ENCODE measurements at regions not wholly inside any gene's neighbourhood (a gene's known extent, or its start where the extent isn't known, plus 50 kb on each side); places are given as distances from the start of the nearest gene placed in this dataset.

DNA sequence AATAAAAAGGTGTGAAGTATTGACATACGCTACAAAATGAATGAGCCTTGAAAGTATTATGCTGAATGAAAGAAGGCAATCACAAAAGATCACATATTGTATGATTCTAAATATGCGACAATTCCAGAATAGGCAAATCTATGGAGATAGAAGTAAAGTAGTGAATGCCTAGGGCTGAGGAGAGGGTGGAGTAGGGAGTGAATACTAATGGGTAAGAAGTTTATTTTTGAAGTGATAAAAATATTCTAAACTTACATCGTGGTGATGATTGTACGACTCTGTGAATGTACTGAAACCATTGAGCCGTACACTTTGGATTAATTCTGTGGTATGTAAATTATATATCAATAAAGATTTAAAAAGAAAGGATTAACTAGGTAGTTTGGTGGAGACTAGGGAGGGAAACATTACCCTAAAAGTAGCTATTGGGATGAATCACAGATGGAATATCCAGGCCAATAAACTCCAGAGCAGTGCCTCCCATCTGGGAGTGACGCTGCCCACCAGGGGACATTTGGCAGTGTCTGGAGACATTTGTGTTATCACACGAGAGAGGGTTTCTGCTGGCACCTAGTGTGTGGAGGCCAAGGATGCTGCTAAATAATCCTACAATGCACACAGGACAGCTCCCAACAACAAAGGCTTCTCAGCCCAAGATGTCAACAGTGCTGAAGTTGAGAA is 214.2 kb upstream of the PCSK2 start:
- intact Hi-C loops (cut with DNase I), result no loop called here
- 76% methylated on average over 7 of the region's 7 CpGs for WGBS
- no peaks in the 10 kb centered on the region for H3K4me1 ChIP-seq (replicated peaks)
- no peaks in the 10 kb centered on the region for H3K27me3 ChIP-seq (replicated peaks; ENCODE audit: insufficient read depth)
- DNase-seq (ENCODE audit: low spot score), result no peak
- H3K27ac ChIP-seq, result no peak overlapping the region
- H3K36me3 ChIP-seq, result no peaks in the 10 kb centered on the region
- TF ChIP-seq POLR2A (IDR thresholded peaks at IDR 0.05) (no peak), POLR2AphosphoS5 (IDR thresholded peaks at IDR 0.05) (no peak)
- TF ChIP-seq, protein P1, sequence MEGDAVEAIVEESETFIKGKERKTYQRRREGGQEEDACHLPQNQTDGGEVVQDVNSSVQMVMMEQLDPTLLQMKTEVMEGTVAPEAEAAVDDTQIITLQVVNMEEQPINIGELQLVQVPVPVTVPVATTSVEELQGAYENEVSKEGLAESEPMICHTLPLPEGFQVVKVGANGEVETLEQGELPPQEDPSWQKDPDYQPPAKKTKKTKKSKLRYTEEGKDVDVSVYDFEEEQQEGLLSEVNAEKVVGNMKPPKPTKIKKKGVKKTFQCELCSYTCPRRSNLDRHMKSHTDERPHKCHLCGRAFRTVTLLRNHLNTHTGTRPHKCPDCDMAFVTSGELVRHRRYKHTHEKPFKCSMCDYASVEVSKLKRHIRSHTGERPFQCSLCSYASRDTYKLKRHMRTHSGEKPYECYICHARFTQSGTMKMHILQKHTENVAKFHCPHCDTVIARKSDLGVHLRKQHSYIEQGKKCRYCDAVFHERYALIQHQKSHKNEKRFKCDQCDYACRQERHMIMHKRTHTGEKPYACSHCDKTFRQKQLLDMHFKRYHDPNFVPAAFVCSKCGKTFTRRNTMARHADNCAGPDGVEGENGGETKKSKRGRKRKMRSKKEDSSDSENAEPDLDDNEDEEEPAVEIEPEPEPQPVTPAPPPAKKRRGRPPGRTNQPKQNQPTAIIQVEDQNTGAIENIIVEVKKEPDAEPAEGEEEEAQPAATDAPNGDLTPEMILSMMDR (IDR thresholded peaks at IDR 0.05), result no peak
- no peak overlapping the region for H3K4me3 ChIP-seq
- H3K9me3 ChIP-seq, result no peaks in the 10 kb centered on the region

DNA sequence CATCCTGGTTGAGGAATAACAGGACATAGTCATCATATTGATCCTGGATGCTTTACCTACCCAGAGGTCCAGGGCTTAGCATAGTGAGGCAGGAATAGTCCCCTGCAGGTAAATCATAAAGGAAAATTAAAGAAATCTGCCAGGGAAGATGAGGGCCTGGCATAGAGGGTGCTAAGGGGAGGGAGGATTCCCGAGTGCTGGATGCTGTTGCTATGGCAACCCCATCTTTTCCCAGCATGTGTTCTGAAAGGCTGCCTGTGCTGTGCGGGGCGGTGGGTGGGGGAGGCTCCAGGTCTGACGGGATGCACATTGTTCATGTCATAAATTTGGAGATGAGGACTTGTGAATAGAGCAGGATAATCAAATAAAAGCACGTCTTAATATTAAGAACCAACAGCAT is 212.6 kb upstream of the PCSK2 start:
- WGBS, result 25% methylated on average over 5 of the region's 5 CpGs
- TF ChIP-seq POLR2A (IDR thresholded peaks at IDR 0.05) (no peak), POLR2AphosphoS5 (IDR thresholded peaks at IDR 0.05) (no peak)
- TF ChIP-seq, protein P1 (IDR thresholded peaks at IDR 0.05), result no peak

DNA sequence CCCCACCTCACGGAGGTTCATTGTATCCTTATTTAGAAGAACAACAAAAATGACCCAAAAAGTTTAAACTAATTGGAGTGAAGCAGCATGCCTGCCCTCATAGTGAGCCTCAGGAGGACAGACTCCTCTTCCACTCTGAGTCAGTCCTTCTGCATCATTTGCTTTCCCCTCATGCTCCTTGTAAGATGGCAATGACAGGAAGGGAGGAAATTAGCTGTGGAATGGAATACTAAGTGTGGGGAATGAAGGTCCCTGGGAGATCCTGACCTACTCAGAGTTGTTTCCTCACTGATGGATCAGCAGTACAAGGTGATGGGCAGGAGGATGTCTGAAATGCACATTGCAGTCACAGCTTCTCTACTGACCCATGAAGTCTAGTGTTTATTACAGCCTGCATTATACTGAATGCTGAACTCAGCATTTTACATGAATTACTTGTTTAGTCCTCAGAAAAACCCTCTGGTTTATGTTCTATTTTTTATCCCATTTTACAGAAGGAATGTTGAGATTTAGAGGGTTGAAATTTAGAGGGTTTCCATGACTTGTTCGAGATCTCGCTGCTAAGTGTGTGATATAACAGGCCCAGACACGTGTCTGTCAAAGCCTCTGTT is 212.0 kb upstream of the PCSK2 start:
- H3K4me3 ChIP-seq, result no peak overlapping the region
- H3K9me3 ChIP-seq, result no peaks in the 10 kb centered on the region
- H3K4me1 ChIP-seq (replicated peaks), result no peaks in the 10 kb centered on the region
- TF ChIP-seq POLR2A (IDR thresholded peaks at IDR 0.05) (no peak), POLR2AphosphoS5 (IDR thresholded peaks at IDR 0.05) (no peak)
- TF ChIP-seq, protein P1 (IDR thresholded peaks at IDR 0.05), result no peak
- DNase-seq (ENCODE audit: low spot score), result no peak
- H3K27me3 ChIP-seq (replicated peaks; ENCODE audit: insufficient read depth), result no peaks in the 10 kb centered on the region
- H3K36me3 ChIP-seq, result no peaks in the 10 kb centered on the region
- intact Hi-C loops (cut with DNase I), result no loop called here
- no peak overlapping the region for H3K27ac ChIP-seq
- WGBS, result 58% methylated on average over 4 of the region's 4 CpGs

More for the DNA sequence above, 212.6 kb upstream of the PCSK2 start:
- H3K4me1 ChIP-seq (replicated peaks), result no peaks in the 10 kb centered on the region
- no peaks in the 10 kb centered on the region for H3K9me3 ChIP-seq
- H3K27ac ChIP-seq, result no peak overlapping the region
- H3K27me3 ChIP-seq (replicated peaks; ENCODE audit: insufficient read depth), result no peaks in the 10 kb centered on the region
- H3K4me3 ChIP-seq, result no peak overlapping the region
- intact Hi-C loops (cut with DNase I), result no loop called here
- H3K36me3 ChIP-seq, result no peaks in the 10 kb centered on the region
- no peak for DNase-seq (ENCODE audit: low spot score)

GRCh38 chr20:17017232-17017631 is 209.6 kb upstream of the PCSK2 start:
- 62% methylated on average over 2 of the region's 2 CpGs for WGBS
- Histone ChIP-seq H3K4me3 (no peak overlapping the region), H3K27me3 (replicated peaks; ENCODE audit: insufficient read depth) (no peaks in the 10 kb centered on the region), H3K9me3 (no peaks in the 10 kb centered on the region), H3K36me3 (no peaks in the 10 kb centered on the region), H3K27ac (no peak overlapping the region), H3K4me1 (replicated peaks) (no peaks in the 10 kb centered on the region)
- TF ChIP-seq, protein P1 (IDR thresholded peaks at IDR 0.05), result no peak
- no peak for TF ChIP-seq POLR2A (IDR thresholded peaks at IDR 0.05)
- TF ChIP-seq POLR2AphosphoS5 (IDR thresholded peaks at IDR 0.05), result no peak
- DNase-seq (ENCODE audit: low spot score), result no peak
- intact Hi-C loops (cut with DNase I), result no loop called here

GRCh38 chr20:17021481-17021880 is 205.4 kb upstream of the PCSK2 start:
- Histone ChIP-seq H3K4me1 (replicated peaks) (no peaks in the 10 kb centered on the region), H3K9me3 (no peaks in the 10 kb centered on the region), H3K36me3 (no peaks in the 10 kb centered on the region), H3K4me3 (no peak overlapping the region), H3K27ac (no peak overlapping the region), H3K27me3 (replicated peaks; ENCODE audit: insufficient read depth) (no peaks in the 10 kb centered on the region)
- DNase-seq (ENCODE audit: low spot score), result no peak
- intact Hi-C loops (cut with DNase I), result no loop called here
- TF ChIP-seq, protein P1 (IDR thresholded peaks at IDR 0.05), result no peak
- TF ChIP-seq POLR2A (IDR thresholded peaks at IDR 0.05), result no peak
- TF ChIP-seq POLR2AphosphoS5 (IDR thresholded peaks at IDR 0.05), result no peak
